GM21423 (cell line): ENCODE measurements at regions not wholly inside any gene's neighbourhood (a gene's known extent, or its start where the extent isn't known, plus 50 kb on each side); places are given as distances from the start of the nearest gene placed in this dataset.
"Not testable (repeated sequence)": the region's sequence is repeated elsewhere in the genome, so short reads cannot be mapped to it uniquely, and the experiment has no call there.

Source experiments
- ATAC-seq: cut with Tn5 transposase; IDR thresholded peaks from one replicate; pipeline ENCODE4 v1.9.1; 2021; ENCODE audit warnings: mild to moderate bottlenecking, moderate library complexity; ENCODE audit not compliant: unreplicated experiment

GRCh38 chr20:26218301-26218700 lies 521.6 kb upstream of the ZNF337 start:
- ATAC-seq: no peak

DNA sequence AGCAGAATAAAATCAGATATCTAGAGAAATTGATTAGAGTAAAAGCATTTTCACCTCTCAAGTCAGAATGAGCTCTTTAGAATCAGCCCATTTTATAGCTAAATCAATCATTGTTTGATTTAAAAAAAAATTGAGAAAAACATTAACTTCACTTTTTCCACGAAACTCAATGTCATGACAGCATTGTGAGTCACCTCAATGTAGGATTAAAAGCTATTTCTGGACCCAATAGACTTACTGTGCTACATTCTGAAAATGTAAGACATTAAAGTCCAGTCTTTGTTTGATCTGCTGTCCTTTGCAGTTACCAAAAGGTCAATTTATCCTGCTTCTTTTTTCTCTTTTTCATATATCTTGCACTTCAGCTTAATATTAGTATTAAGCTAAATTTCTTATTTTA lies 519.4 kb upstream of the ZNF337 start:
- ATAC-seq: no peak

- no peak for ATAC-seq
Measured at GRCh38 chr20:26214991-26215390, 518.3 kb upstream of the ZNF337 start.

DNA sequence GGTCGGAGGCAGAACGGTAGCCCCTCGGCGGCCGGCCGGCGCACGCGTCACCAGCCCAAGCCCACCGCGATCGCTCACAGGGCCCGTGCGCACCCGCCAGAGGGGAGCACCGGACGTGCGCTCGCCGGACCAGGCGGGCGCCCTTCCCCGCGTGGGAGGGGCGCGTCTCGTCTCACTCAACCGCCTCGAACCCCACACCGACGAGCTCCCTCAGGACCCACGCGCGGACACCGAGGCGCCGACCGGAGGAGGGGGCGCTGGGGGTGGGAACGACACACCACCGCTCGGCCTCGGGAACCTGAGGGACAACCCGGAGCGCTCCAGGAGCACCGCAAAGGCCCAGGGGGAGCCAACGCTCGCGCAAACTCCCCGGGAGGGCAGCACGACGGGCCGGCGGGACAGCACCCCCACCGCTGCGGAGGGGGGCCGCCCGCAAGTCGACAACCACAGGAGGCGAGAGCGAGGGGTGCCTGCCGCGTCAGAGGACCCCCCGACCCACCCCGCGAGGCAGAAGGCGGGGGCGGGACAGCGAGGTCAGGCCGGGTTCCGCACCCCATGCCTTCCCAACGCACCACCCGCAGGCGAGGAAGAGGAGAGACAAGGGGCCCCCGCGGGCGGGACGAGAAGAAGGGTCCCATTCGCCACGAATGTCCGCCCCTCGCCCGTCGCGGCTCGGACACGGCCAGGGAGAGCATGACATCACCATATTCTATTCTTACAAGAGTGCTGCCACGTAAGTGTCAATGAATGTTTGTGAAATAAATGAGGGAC lies 512.7 kb upstream of the ZNF337 start:
- ATAC-seq: no peak

GRCh38 chr20:26208296-26209091 lies 511.8 kb upstream of the ZNF337 start:
- no peak for ATAC-seq

GRCh38 chr20:26207967-26208295 lies 511.3 kb upstream of the ZNF337 start:
- ATAC-seq: not testable (repeated sequence)

- ATAC-seq: no peak
Measured at GRCh38 chr20:26207237-26207966, 510.7 kb upstream of the ZNF337 start.

- ATAC-seq: no peak
Measured at GRCh38 chr20:26205350-26205749, 508.7 kb upstream of the ZNF337 start.

GRCh38 chr20:26201026-26201425 lies 504.4 kb upstream of the ZNF337 start:
- ATAC-seq: not testable (repeated sequence)

GRCh38 chr20:26187329-26187728 lies 490.7 kb upstream of the ZNF337 start:
- not testable (repeated sequence) for ATAC-seq

DNA sequence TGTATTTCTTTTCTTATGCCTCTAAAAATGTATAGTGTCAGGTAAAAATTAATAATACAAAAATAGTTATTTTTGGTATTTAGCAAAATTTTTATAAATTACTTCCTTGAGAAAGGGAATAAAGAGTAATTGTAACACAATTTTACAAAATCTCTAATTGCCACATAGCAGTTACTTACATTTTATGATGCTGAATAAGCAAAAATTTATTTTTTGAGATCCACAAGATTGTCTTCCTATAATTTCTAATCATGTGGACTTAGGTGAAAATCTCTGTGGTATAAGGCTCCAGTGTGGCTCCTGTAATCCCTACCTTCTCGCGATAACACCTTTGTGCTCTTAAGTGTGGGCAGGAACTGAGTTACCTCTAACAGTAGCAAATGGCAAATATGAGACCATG lies 487.1 kb upstream of the ZNF337 start:
- ATAC-seq: not testable (repeated sequence)

DNA sequence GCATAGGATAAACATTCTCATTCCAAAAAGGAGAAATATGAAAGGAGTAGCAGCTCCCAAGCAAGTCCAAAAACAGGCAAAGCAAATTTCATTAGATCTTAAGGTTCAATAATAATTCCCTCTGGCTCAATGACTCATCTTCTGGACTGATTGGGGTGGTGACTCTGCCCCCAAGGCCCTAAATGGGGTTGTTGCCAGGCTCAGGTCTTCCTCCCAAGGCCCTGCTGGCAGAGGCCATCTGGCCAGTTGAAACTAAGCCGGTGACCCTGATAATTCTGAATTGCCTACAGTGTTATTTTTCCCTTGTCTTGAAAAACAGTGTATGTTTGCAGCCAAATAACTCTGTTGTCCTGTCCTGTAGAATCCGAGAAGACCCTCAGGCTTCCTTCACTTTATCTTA lies 484.7 kb upstream of the ZNF337 start:
- ATAC-seq: not testable (repeated sequence)

DNA sequence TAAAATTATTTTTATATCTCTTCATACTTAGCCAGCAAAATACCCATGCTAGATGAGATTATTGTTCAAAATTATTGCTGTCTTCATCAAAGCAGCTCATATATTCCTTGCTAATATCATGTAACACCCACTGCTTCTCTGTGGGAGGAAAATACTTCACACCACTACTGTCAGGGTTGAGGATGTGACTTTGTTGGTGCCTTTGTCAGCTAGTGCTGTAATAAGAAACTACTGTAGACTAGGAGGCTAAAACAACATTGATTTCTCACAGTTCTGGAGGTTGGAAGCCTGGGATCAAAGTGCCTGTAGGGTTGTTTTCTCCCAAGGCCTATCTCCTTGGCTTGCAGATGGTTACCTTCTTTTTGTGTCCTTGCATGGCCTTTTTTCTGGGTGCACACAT lies 475.2 kb upstream of the ZNF337 start:
- ATAC-seq: not testable (repeated sequence)

GRCh38 chr20:26169506-26169905 lies 472.9 kb upstream of the ZNF337 start:
- ATAC-seq: no peak

DNA sequence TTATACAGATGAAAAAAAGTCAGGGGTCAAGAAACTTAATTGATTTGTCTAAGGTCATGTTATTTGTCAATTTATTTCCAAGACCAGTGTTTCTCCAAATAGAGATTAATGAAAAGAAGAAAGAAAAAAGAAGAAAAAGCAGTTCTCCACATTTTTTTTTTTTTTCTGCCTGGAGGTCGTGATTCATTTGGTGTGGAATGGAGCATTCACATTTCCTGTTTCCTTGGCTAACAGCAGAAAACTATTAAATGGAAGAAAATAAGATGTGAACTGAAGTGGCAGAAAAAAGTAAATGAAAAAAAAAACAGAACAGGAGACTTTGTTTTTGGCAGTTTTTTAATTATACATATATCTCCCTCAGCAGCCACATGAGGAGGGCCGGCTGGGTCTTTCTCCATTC lies 470.8 kb upstream of the ZNF337 start:
- no peak for ATAC-seq

GRCh38 chr20:26163890-26164289 lies 467.2 kb upstream of the ZNF337 start:
- no peak for ATAC-seq

GRCh38 chr20:26163151-26163550 lies 466.5 kb upstream of the ZNF337 start:
- ATAC-seq: not testable (repeated sequence)

GRCh38 chr20:26161741-26162140 lies 465.1 kb upstream of the ZNF337 start:
- ATAC-seq: not testable (repeated sequence)

DNA sequence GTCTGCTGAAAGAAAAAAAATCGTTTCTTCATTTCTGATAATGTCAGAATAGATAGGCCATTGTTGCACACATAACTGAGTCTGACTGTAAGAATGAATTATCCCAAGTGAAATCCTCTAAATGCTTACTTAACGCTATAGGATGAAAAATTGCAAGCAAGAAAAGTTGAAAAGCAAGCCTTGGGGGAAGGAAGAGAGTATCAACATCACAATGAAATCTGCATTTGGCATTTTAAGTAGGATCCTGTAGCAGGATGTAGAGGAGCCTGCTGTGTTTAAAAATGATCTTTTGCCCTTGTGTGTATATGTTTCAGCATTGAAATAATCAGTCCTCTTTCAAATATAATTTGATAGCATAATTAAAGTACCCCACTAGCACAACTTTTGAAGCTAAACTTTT lies 464.3 kb upstream of the ZNF337 start:
- not testable (repeated sequence) for ATAC-seq

DNA sequence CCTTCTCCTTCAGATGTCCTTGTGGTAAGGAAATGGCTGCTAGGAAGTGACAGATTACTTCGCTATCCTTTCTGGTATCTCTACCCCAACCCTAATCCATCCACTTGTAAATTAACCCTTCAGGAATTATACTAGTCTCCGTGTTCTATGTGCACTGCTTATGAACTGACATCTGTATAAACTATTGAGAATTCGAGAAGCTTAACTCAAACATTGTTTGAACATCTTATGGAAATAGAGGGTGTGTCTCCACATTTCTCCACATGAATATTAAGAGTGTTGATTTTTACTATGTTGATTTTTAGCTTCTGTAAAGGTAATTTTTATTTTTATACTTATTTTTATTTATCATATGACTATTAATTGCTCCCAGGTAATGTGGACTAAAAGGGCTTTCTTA lies 457.6 kb upstream of the ZNF337 start:
- ATAC-seq: no peak

DNA sequence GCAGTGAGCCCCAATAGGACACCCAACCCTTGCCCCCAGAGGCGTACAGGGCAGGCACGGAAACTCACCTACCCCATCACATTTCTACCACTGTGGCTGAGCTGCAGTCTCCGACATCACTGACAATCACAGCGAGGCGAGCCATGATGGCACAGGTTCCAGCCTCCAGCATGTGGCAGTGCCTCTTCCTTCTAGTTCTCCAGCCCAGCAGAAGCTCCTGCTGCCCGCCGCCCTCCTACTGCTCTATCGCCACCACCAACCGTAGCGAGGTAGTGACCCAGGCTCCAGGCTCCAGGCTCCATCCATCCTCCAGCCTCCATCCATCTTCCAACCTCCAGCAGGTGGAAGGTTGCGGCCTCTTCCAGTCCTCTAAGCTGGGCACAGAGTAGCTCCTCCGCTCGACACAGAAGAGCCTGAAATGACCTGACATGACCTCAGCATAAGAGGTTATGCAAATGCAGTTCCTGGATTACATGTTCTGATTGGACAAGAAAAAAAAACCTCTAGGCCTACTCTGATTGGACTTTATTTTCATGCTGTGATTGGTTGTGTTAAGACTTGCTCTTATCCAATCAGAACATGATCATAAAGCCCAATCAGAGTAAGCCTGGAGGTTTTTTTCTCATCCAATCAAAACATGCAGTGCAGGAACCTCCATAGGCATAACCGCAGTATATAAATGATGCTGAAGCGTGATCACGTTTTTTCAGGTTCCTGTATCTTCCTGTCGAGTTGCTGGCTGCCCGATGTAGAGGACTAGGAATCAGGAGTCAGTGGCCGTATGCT lies 438.9 kb upstream of the ZNF337 start:
- no peak for ATAC-seq
